ENCODE measurements at regions not wholly inside any gene's neighbourhood (a gene's known extent, or its start where the extent isn't known, plus 50 kb on each side); places are given as distances from the start of the nearest gene placed in this dataset.

DNA sequence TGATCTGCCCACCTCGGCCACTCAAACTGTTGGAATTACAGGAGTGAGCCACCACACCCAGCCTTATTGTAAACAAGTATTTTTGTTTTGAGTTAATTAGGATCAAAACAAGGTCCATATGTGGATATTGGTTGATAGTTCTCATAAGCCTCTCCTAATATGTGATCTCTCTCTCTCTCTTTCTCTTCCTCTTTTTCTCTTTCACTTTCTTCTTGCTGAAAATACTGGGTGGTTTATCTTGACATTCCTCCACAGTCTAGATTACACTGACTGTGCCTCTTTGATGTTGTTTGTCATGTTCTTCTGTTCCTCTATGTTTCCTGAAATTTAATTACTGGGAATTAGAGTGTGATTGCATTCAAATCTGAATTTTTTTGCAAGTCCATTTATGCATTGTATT lies 547.5 kb upstream of the NRXN1 start:
- Histone ChIP-seq H3K36me3 (ENCODE audit: control insufficient read depth, insufficient read depth, low read length) (no peaks in the 10 kb centered on the region), H3K27ac (ENCODE audit: low read length) (no peak overlapping the region), H3K4me3 (ENCODE audit: low read length) (no peak overlapping the region), H3K4me1 (ENCODE audit: control insufficient read depth, insufficient read depth, low read length) (no peaks in the 10 kb centered on the region), H3K27me3 (ENCODE audit: control insufficient read depth, insufficient read depth, low read length) (no peaks in the 10 kb centered on the region), H3K9me3 (replicated peaks; ENCODE audit: control insufficient read depth, low read depth, low read length) (no peaks in the 10 kb centered on the region)
- DNase-seq, result no peak
- no CpG with 5 or more reads among the region's 1 CpG for WGBS (ENCODE audit: insufficient coverage)

DNA sequence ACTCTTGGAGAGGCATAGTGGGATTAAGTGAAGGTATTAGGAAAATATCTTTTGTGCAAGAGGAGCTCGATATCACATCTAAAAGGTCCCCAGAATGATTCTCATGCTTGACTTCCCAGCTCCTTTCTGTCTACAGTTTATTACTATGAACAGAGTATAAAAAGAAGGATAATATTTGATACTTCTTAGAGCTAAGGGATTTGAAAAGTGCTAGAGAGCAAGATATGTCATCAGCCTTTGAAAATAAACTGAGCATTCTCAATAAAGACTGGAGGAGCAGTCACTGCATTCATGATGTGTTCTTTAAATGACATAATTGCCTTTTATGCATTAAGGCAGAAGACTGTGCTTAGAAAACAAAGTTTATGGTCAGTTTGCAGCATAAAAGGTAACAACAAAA lies 543.2 kb upstream of the NRXN1 start:
- H3K9me3 ChIP-seq (replicated peaks; ENCODE audit: control insufficient read depth, low read depth, low read length), result no peaks in the 10 kb centered on the region
- H3K4me1 ChIP-seq (ENCODE audit: control insufficient read depth, insufficient read depth, low read length), result no peaks in the 10 kb centered on the region
- no peak overlapping the region for H3K4me3 ChIP-seq (ENCODE audit: low read length)
- DNase-seq, result no peak
- H3K36me3 ChIP-seq (ENCODE audit: control insufficient read depth, insufficient read depth, low read length), result no peaks in the 10 kb centered on the region
- WGBS (ENCODE audit: insufficient coverage), result no CpG with 5 or more reads among the region's 1 CpG
- H3K27ac ChIP-seq (ENCODE audit: low read length), result no peak overlapping the region
- no peaks in the 10 kb centered on the region for H3K27me3 ChIP-seq (ENCODE audit: control insufficient read depth, insufficient read depth, low read length)

- Histone ChIP-seq H3K27me3 (ENCODE audit: control insufficient read depth, insufficient read depth, low read length) (no peaks in the 10 kb centered on the region), H3K36me3 (ENCODE audit: control insufficient read depth, insufficient read depth, low read length) (no peaks in the 10 kb centered on the region), H3K9me3 (replicated peaks; ENCODE audit: control insufficient read depth, low read depth, low read length) (peaks cover 2% of the 10 kb centered on the region), H3K27ac (ENCODE audit: low read length) (no peak overlapping the region), H3K4me1 (ENCODE audit: control insufficient read depth, insufficient read depth, low read length) (no peaks in the 10 kb centered on the region), H3K4me3 (ENCODE audit: low read length) (no peak overlapping the region)
- no peak for DNase-seq
Measured at GRCh38 chr2:51559026-51559425, 527.1 kb upstream of the NRXN1 start.

- peaks cover 2% of the 10 kb centered on the region for H3K9me3 ChIP-seq (replicated peaks; ENCODE audit: control insufficient read depth, low read depth, low read length)
- H3K27me3 ChIP-seq (ENCODE audit: control insufficient read depth, insufficient read depth, low read length), result no peaks in the 10 kb centered on the region
- H3K36me3 ChIP-seq (ENCODE audit: control insufficient read depth, insufficient read depth, low read length), result no peaks in the 10 kb centered on the region
- no CpG with 5 or more reads among the region's 2 CpGs for WGBS (ENCODE audit: insufficient coverage)
- peak; percentile 40 for DNase-seq
- H3K27ac ChIP-seq (ENCODE audit: low read length), result no peak overlapping the region
- no peaks in the 10 kb centered on the region for H3K4me1 ChIP-seq (ENCODE audit: control insufficient read depth, insufficient read depth, low read length)
- no peak overlapping the region for H3K4me3 ChIP-seq (ENCODE audit: low read length)
Measured at GRCh38 chr2:51553476-51553875, 521.5 kb upstream of the NRXN1 start.

GRCh38 chr2:51535763-51536162 lies 503.8 kb upstream of the NRXN1 start:
- no peaks in the 10 kb centered on the region for H3K27me3 ChIP-seq (ENCODE audit: control insufficient read depth, insufficient read depth, low read length)
- H3K4me3 ChIP-seq (ENCODE audit: low read length), result no peak overlapping the region
- H3K36me3 ChIP-seq (ENCODE audit: control insufficient read depth, insufficient read depth, low read length), result no peaks in the 10 kb centered on the region
- H3K9me3 ChIP-seq (replicated peaks; ENCODE audit: control insufficient read depth, low read depth, low read length), result no peaks in the 10 kb centered on the region
- no peaks in the 10 kb centered on the region for H3K4me1 ChIP-seq (ENCODE audit: control insufficient read depth, insufficient read depth, low read length)
- WGBS (ENCODE audit: insufficient coverage), result no CpG with 5 or more reads among the region's 2 CpGs
- no peak overlapping the region for H3K27ac ChIP-seq (ENCODE audit: low read length)
- no peak for DNase-seq

GRCh38 chr2:51534166-51534565 lies 502.2 kb upstream of the NRXN1 start:
- no peak overlapping the region for H3K4me3 ChIP-seq (ENCODE audit: low read length)
- no peak overlapping the region for H3K27ac ChIP-seq (ENCODE audit: low read length)
- no CpG with 5 or more reads among the region's 3 CpGs for WGBS (ENCODE audit: insufficient coverage)
- H3K4me1 ChIP-seq (ENCODE audit: control insufficient read depth, insufficient read depth, low read length), result no peaks in the 10 kb centered on the region
- no peak for DNase-seq
- no peaks in the 10 kb centered on the region for H3K36me3 ChIP-seq (ENCODE audit: control insufficient read depth, insufficient read depth, low read length)
- no peaks in the 10 kb centered on the region for H3K27me3 ChIP-seq (ENCODE audit: control insufficient read depth, insufficient read depth, low read length)
- H3K9me3 ChIP-seq (replicated peaks; ENCODE audit: control insufficient read depth, low read depth, low read length), result no peaks in the 10 kb centered on the region

DNA sequence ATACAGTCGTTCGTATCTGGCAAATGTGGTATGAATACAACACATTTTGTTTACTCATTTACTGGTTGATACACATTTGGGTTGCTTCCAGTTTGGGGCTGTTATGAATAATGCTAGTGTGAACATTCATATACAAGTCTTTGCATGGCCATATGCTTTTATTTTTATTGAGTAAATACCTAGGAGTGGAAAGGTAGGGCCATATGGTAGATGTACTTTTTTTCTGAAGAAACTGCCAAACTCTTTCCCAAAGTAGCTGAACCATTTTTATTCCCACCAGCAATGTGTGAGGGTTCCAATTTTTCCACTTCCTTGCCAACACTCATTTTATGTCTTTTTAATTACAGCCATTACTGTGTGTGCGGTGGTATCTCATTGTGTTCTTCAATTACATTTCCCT lies 496.2 kb upstream of the NRXN1 start:
- WGBS (ENCODE audit: insufficient coverage), result no CpG with 5 or more reads among the region's 3 CpGs
- DNase-seq, result no peak
- H3K4me3 ChIP-seq (ENCODE audit: low read length), result no peak overlapping the region

DNA sequence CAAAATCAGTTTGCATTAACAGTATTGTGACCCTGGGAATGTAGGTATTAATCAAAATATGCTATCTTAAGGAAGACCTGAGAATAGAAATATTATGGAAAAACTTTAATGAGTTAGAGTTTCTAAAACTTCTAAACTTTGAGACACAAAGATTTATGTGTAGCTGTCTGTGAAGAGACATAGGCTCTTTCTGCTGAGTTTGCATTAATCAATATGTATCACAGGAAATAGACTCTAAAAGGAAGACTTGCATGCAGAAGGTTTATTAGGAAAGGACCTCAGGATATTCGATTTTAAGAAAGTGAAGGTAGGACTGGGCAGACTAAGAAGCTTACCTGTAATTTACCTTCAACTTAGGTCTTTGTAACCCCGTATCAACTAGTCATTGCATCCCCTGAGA lies 494.8 kb upstream of the NRXN1 start:
- H3K27ac ChIP-seq (ENCODE audit: low read length), result no peak overlapping the region
- no peak overlapping the region for H3K4me3 ChIP-seq (ENCODE audit: low read length)
- H3K36me3 ChIP-seq (ENCODE audit: control insufficient read depth, insufficient read depth, low read length), result no peaks in the 10 kb centered on the region
- no peak for DNase-seq
- no peaks in the 10 kb centered on the region for H3K9me3 ChIP-seq (replicated peaks; ENCODE audit: control insufficient read depth, low read depth, low read length)
- WGBS (ENCODE audit: insufficient coverage), result no CpG with 5 or more reads among the region's 2 CpGs
- H3K4me1 ChIP-seq (ENCODE audit: control insufficient read depth, insufficient read depth, low read length), result no peaks in the 10 kb centered on the region
- no peaks in the 10 kb centered on the region for H3K27me3 ChIP-seq (ENCODE audit: control insufficient read depth, insufficient read depth, low read length)

More for the DNA sequence above, 496.2 kb upstream of the NRXN1 start:
- H3K9me3 ChIP-seq (replicated peaks; ENCODE audit: control insufficient read depth, low read depth, low read length), result no peaks in the 10 kb centered on the region
- no peak overlapping the region for H3K27ac ChIP-seq (ENCODE audit: low read length)
- H3K27me3 ChIP-seq (ENCODE audit: control insufficient read depth, insufficient read depth, low read length), result no peaks in the 10 kb centered on the region
- H3K36me3 ChIP-seq (ENCODE audit: control insufficient read depth, insufficient read depth, low read length), result no peaks in the 10 kb centered on the region
- H3K4me1 ChIP-seq (ENCODE audit: control insufficient read depth, insufficient read depth, low read length), result no peaks in the 10 kb centered on the region

- Histone ChIP-seq H3K36me3 (ENCODE audit: control insufficient read depth, insufficient read depth, low read length) (no peaks in the 10 kb centered on the region), H3K9me3 (replicated peaks; ENCODE audit: control insufficient read depth, low read depth, low read length) (no peaks in the 10 kb centered on the region), H3K27me3 (ENCODE audit: control insufficient read depth, insufficient read depth, low read length) (no peaks in the 10 kb centered on the region), H3K4me3 (ENCODE audit: low read length) (no peak overlapping the region), H3K27ac (ENCODE audit: low read length) (no peak overlapping the region), H3K4me1 (ENCODE audit: control insufficient read depth, insufficient read depth, low read length) (no peaks in the 10 kb centered on the region)
- no CpG with 5 or more reads among the region's 2 CpGs for WGBS (ENCODE audit: insufficient coverage)
- DNase-seq, result no peak
Measured at GRCh38 chr2:51516667-51517066, 484.7 kb upstream of the NRXN1 start.

DNA sequence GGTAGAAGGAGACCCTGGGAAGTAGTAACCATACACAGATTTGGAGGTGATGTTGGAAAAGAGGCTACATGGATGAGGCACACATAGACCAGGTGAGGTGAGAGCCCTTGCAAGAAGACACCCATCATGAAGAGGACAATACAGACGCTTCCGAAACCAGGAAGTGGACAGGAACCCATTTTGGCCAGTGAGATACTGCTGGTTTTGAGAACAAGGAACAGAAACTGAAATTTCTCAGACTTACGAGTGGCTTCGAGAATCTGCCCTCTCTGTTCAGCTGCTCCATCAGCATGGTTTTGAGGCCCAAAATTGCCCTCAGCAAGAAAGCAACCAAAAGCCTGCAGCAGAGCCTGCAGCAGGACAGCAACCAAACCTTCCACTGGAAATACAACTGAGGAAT lies 479.1 kb upstream of the NRXN1 start:
- H3K9me3 ChIP-seq (replicated peaks; ENCODE audit: control insufficient read depth, low read depth, low read length), result no peaks in the 10 kb centered on the region
- WGBS (ENCODE audit: insufficient coverage), result 68% methylated on average over 4 of the region's 4 CpGs
- H3K27me3 ChIP-seq (ENCODE audit: control insufficient read depth, insufficient read depth, low read length), result no peaks in the 10 kb centered on the region
- no peak overlapping the region for H3K27ac ChIP-seq (ENCODE audit: low read length)
- DNase-seq, result peak; percentile 41
- H3K36me3 ChIP-seq (ENCODE audit: control insufficient read depth, insufficient read depth, low read length), result no peaks in the 10 kb centered on the region
- H3K4me1 ChIP-seq (ENCODE audit: control insufficient read depth, insufficient read depth, low read length), result no peaks in the 10 kb centered on the region
- H3K4me3 ChIP-seq (ENCODE audit: low read length), result no peak overlapping the region

GRCh38 chr2:51510303-51510702 lies 478.4 kb upstream of the NRXN1 start:
- WGBS (ENCODE audit: insufficient coverage), result 75% methylated on average over 2 of the region's 3 CpGs
- DNase-seq, result peak; percentile 57
- no peaks in the 10 kb centered on the region for H3K4me1 ChIP-seq (ENCODE audit: control insufficient read depth, insufficient read depth, low read length)
- no peak overlapping the region for H3K27ac ChIP-seq (ENCODE audit: low read length)
- no peaks in the 10 kb centered on the region for H3K36me3 ChIP-seq (ENCODE audit: control insufficient read depth, insufficient read depth, low read length)
- H3K9me3 ChIP-seq (replicated peaks; ENCODE audit: control insufficient read depth, low read depth, low read length), result no peaks in the 10 kb centered on the region
- H3K4me3 ChIP-seq (ENCODE audit: low read length), result no peak overlapping the region
- no peaks in the 10 kb centered on the region for H3K27me3 ChIP-seq (ENCODE audit: control insufficient read depth, insufficient read depth, low read length)

Data from muscle of leg (tissue), 3 donors.